CD14-positive monocyte (primary cell): ENCODE measurements at regions not wholly inside any gene's neighbourhood (a gene's known extent, or its start where the extent isn't known, plus 50 kb on each side); places are given as distances from the start of the nearest gene placed in this dataset.

Source experiments
- DNase-seq, 3 donors: peaks; one replicate each; pipeline ENCODE4 v3.0.0-alpha.2; 2011 to 2022
- H2AFZ ChIP-seq: 2 replicates; pipeline ENCODE4 v1.6.0; 2012; ENCODE audit warnings: mild to moderate bottlenecking, low read depth, low read length, inconsistent platforms; ENCODE audit not compliant: insufficient read depth, poor library complexity, severe bottlenecking
- H3K27ac ChIP-seq, 2 donors: 1 replicate in 1 of 2; 2 replicates in 1 of 2; pipeline ENCODE4 v1.5.1; 2012 to 2013; ENCODE audit warnings: low read length in 2 of 2, control low read depth in 1 of 2, inconsistent platforms in 1 of 2, low read depth in 1 of 2, mild to moderate bottlenecking in 1 of 2
- H3K27me3 ChIP-seq, 2 donors: one replicate each; pipeline versions ENCODE4 v1.6.0 to v1.6.1; 2011 to 2013; ENCODE audit warnings: low read length in 2 of 2; ENCODE audit not compliant: control insufficient read depth in 2 of 2, insufficient read depth in 2 of 2
- H3K36me3 ChIP-seq, 2 donors: replicated peaks in 1 of 2; 1 replicate in 1 of 2; 2 replicates in 1 of 2; pipeline versions ENCODE4 v1.5.1 to v1.6.1; 2012 to 2013; ENCODE audit warnings: low read length in 2 of 2, control low read depth in 1 of 2, inconsistent platforms in 1 of 2, mild to moderate bottlenecking in 1 of 2; ENCODE audit not compliant: insufficient read depth in 2 of 2, control insufficient read depth in 1 of 2
- H3K4me1 ChIP-seq, 2 donors: 1 replicate in 1 of 2; 2 replicates in 1 of 2; pipeline versions ENCODE4 v1.5.1 to v1.6.1; 2012 to 2013; ENCODE audit warnings: low read length in 2 of 2, control low read depth in 1 of 2, inconsistent platforms in 1 of 2, mild to moderate bottlenecking in 1 of 2, moderate library complexity in 1 of 2; ENCODE audit not compliant: insufficient read depth in 2 of 2, control insufficient read depth in 1 of 2
- H3K4me2 ChIP-seq: replicated peaks from 2 replicates; pipeline ENCODE3; 2012; ENCODE audit warnings: low read length, moderate library complexity, mild to moderate bottlenecking; ENCODE audit not compliant: poor library complexity, severe bottlenecking; ENCODE audit errors: extremely low read depth
- H3K4me3 ChIP-seq, 3 experiments: fragments of 200-600 bp in 1 of 3; sonication (generic) in 1 of 3; replicated peaks in 1 of 3; 1 replicate in 2 of 3; 2 replicates in 1 of 3; pipeline ENCODE4 v1.5.1; 2011 to 2013; ENCODE audit warnings: low read length in 3 of 3, mild to moderate bottlenecking in 3 of 3, control low read depth in 2 of 3, low read depth in 2 of 3, inconsistent platforms in 1 of 3, moderate library complexity in 1 of 3
- H3K79me2 ChIP-seq: 2 replicates; pipeline ENCODE4 v1.6.0; 2012; ENCODE audit warnings: mild to moderate bottlenecking, control low read depth, inconsistent platforms, low read length, moderate library complexity; ENCODE audit not compliant: insufficient read depth
- H3K9ac ChIP-seq: 2 replicates; pipeline ENCODE4 v1.6.0; 2017; ENCODE audit warnings: low read length, mild to moderate bottlenecking; ENCODE audit not compliant: insufficient read depth, poor library complexity, severe bottlenecking
- H3K9me3 ChIP-seq, 2 donors: replicated peaks in 1 of 2; 1 replicate in 1 of 2; 2 replicates in 1 of 2; pipeline versions ENCODE4 v1.5.1 to v1.6.1; 2012 to 2013; ENCODE audit warnings: low read length in 2 of 2, control low read depth in 1 of 2; ENCODE audit not compliant: control insufficient read depth in 1 of 2, insufficient read depth in 1 of 2
- H4K20me1 ChIP-seq: 2 replicates; pipeline ENCODE4 v1.6.0; 2012; ENCODE audit warnings: mild to moderate bottlenecking, low read length, control low read depth, moderate library complexity; ENCODE audit not compliant: insufficient read depth
- H3K27ac Mint-ChIP-seq, 7 donors: one replicate each; pipeline ENCODE4 v1.8.0; 2020; ENCODE audit warnings: mild to moderate bottlenecking in 7 of 7, mixed read lengths in 7 of 7, moderate library complexity in 6 of 7, inconsistent platforms in 2 of 7
- H3K27me3 Mint-ChIP-seq, 3 donors: one replicate each; pipeline ENCODE4 v1.8.0; 2021 to 2022; ENCODE audit warnings: low read depth in 3 of 3, mild to moderate bottlenecking in 3 of 3, mixed read lengths in 3 of 3, moderate library complexity in 3 of 3, inconsistent platforms in 1 of 3
- H3K36me3 Mint-ChIP-seq, 2 donors: one replicate each; pipeline ENCODE4 v1.8.0; 2020; ENCODE audit warnings: mixed read lengths in 2 of 2, inconsistent platforms in 1 of 2, mild to moderate bottlenecking in 1 of 2
- H3K4me1 Mint-ChIP-seq: one replicate; pipeline ENCODE4 v1.8.0; 2020; ENCODE audit warnings: mild to moderate bottlenecking, mixed read lengths
- H3K4me3 Mint-ChIP-seq, 2 donors: one replicate each; pipeline ENCODE4 v1.8.0; 2020; ENCODE audit warnings: mild to moderate bottlenecking in 2 of 2, mixed read lengths in 2 of 2, moderate library complexity in 1 of 2
- H3K9me3 Mint-ChIP-seq, 7 donors: one replicate each; pipeline ENCODE4 v1.8.0; 2020 to 2022; ENCODE audit warnings: mixed read lengths in 7 of 7, mild to moderate bottlenecking in 6 of 7, moderate library complexity in 6 of 7, inconsistent platforms in 2 of 7
- CTCF ChIP-seq: fragments of 200-600 bp; IDR thresholded peaks from one replicate; pipeline ENCODE4 v1.8.0; 2022; ENCODE audit warnings: antibody characterized with exemption, mild to moderate bottlenecking
- WGBS: methylation state at CpG from one replicate; pipeline ENCODE4 v1.1.5; 2013; ENCODE audit warnings: missing lambda C conversion rate; ENCODE audit not compliant: insufficient coverage; 5-methylcytosine and 5-hydroxymethylcytosine counted together
- intact Hi-C, 2 donors: fragments of 100-400 bp; cut with micrococcal nuclease; formaldehyde crosslinking; loops; one replicate each; pipeline versions ENCODE4 v1.15.0 to v1.15.1; 2023

GRCh38 chr6:68229566-68229965 lies 405.5 kb upstream of the ADGRB3 start:
- H2AFZ ChIP-seq, result no peak overlapping the region
- Mint-ChIP-seq H3K4me1 (no peaks in the 10 kb centered on the region), H3K36me3 (no peaks in the 10 kb centered on the region), H3K27me3 (peaks cover 0 to 2% (median 0%) of the 10 kb centered on the region in 3 donors), H3K9me3 (peaks cover 0 to 2% (median 0%) of the 10 kb centered on the region in 7 donors), H3K4me3 (no peak overlapping the region), H3K27ac (no peak overlapping the region)
- WGBS, result no CpG with 5 or more reads among the region's 1 CpG
- no peaks in the 10 kb centered on the region for H3K79me2 ChIP-seq
- H3K4me1 ChIP-seq, result no peaks in the 10 kb centered on the region
- TF ChIP-seq CTCF, result no peak
- H3K9ac ChIP-seq, result no peak overlapping the region
- no peaks in the 10 kb centered on the region for H3K36me3 ChIP-seq
- no peaks in the 10 kb centered on the region for H3K27me3 ChIP-seq
- H3K27ac ChIP-seq, result no peak overlapping the region
- no peaks in the 10 kb centered on the region for H4K20me1 ChIP-seq
- H3K4me3 ChIP-seq, result no peak overlapping the region
- no peak overlapping the region for H3K4me2 ChIP-seq
- DNase-seq, result no peak
- intact Hi-C loops, result no loop called here
- H3K9me3 ChIP-seq, result no peaks in the 10 kb centered on the region

- H2AFZ ChIP-seq, result no peak overlapping the region
- no CpG with 5 or more reads among the region's 3 CpGs for WGBS
Measured at GRCh38 chr6:68226460-68226859, 408.6 kb upstream of the ADGRB3 start.

More at GRCh38 chr6:68226460-68226859, 408.6 kb upstream of the ADGRB3 start:
- Histone ChIP-seq H3K36me3 (no peaks in the 10 kb centered on the region), H3K27me3 (no peaks in the 10 kb centered on the region), H3K9ac (no peak overlapping the region), H3K4me2 (no peak overlapping the region), H4K20me1 (no peaks in the 10 kb centered on the region), H3K4me1 (no peaks in the 10 kb centered on the region), H3K9me3 (no peaks in the 10 kb centered on the region), H3K27ac (no peak overlapping the region), H3K4me3 (no peak overlapping the region), H3K79me2 (no peaks in the 10 kb centered on the region)
- no peak for DNase-seq
- no peak overlapping the region for H3K27ac Mint-ChIP-seq
- intact Hi-C loops, result no loop called here
- no peaks in the 10 kb centered on the region for H3K4me1 Mint-ChIP-seq
- peaks cover 0 to 2% (median 0%) of the 10 kb centered on the region in 3 donors for H3K27me3 Mint-ChIP-seq
- H3K36me3 Mint-ChIP-seq, result no peaks in the 10 kb centered on the region
- no peak overlapping the region for H3K4me3 Mint-ChIP-seq
- peaks cover 0 to 2% (median 0%) of the 10 kb centered on the region in 7 donors for H3K9me3 Mint-ChIP-seq
- TF ChIP-seq CTCF, result no peak
